ENCODE measurements at regions not wholly inside any gene's neighbourhood (a gene's known extent, or its start where the extent isn't known, plus 50 kb on each side); places are given as distances from the start of the nearest gene placed in this dataset.
A peak's percentile ranks its signal among the peaks of the same experiment; 100 is the strongest.

DNA sequence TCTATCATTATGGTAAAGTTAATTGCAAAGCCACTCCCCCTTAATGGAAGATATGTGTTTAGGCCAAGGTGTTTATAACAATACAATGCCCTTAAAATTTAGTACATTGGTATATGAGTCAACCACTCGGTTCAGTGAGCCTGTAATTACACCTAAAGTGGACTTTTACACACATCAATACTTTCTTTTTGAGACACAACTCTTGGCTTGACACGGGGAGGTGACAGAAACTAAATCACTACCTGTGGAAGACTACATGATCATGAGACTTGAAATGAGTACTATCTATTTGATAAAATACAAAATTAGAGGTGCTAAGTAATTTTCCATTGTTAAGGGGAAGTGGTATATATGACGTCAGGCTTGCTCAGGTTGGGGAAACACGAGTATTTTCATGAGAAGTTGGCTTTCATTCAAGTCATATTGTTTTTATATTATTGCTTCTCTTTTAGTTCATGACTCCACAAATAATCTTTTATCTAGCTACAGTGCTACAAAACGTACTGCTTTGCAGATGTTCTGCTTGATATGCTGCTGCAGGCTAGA is 918.3 kb downstream of the ARAP2 start:
- no peak for DNase-seq (ENCODE audit: low read depth)

DNA sequence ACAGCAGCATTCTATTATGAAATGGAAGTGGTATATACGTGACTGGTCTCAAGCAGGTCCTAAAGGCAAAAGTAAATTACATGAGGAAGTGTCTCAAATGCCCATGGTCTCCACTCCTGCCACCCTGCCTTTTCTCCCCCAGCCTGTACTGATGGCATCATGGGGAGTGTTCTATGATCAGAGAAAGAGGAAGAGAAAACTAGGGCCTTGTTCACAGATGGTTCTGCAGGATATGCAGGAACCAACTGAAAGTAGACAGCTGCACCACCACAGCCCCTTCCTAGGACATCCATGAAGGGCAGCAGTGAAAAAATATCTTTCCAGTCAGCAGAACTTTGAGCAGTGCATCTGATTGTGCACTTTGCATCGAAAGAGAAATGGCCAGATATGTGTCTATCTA is 901.5 kb downstream of the ARAP2 start:
- DNase-seq (ENCODE audit: low read depth) = no peak

DNA sequence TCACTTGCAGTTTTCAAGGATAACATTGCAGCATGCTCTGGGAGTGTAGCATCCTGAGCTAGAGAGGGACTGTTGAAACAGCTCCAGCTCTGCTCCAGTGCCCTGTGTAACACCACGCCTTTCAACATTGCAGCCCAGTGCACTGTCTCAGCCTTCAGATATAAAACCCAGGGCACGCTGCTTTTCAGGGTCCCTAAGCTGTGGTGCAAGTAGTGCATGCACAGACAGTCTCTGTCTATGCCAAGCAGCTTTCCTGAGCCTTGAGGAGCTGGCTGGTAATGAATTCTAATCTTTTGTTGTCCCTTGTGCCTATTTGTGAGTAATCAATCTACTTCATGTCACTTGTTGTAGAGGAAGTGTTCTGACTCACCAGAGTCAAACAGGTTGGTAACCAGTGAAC is 897.0 kb downstream of the ARAP2 start:
- DNase-seq (ENCODE audit: low read depth) = no peak

DNA sequence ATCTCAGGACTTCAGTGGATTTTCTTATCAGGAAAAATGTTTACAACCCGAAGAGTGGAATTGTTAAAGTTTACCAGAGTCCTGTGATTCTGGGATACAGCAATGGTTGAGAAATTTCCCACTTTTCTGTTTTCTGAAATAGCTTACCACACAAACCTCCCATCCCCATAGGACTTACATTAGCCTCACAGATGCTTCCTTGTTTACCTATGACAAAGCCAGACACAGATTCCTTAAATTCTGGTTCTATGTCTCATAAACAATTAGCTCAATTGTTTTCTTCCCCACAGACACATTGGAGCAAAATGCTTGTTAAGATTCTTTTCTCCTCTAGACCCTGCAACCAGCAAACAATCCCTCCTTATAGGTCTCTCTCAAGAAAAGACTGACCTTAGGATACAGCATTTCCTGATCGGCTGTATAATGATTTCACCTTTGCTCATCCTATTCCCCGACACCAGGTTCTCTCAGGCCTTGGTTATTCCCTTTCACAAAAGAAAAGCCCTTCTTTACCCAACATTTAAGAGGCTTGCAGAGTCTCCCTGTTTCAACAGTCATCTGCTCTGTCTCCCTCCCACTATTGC is 886.2 kb downstream of the ARAP2 start:
- DNase-seq (ENCODE audit: low read depth) = no peak

DNA sequence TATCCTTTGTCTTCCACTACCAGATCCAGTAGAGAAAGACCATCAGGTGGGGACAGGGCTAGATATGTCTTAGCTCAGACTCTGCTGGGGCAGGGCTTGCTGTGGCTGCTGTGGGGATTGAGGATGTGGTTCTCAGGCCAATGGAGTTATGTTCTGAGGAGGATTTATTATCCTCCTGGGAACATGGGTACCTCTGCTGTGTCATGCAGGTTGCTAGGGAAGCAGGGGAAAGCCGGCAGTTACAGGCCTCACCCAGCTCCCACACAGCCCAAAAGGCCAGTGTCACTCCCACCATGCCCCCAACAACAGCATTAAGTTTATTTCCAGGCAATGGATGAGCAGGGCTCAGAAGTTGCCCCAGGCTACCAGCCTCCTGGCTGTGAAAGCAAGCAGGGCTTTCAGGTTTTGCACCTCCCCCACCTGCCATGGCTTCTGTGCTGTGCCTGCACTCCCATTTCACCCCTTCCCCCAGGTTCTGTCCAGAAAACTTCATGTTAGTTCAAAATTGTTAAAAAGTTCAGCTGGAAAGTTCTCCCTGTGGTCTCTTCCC is 879.9 kb downstream of the ARAP2 start:
- DNase-seq (ENCODE audit: low read depth) = no peak

DNA sequence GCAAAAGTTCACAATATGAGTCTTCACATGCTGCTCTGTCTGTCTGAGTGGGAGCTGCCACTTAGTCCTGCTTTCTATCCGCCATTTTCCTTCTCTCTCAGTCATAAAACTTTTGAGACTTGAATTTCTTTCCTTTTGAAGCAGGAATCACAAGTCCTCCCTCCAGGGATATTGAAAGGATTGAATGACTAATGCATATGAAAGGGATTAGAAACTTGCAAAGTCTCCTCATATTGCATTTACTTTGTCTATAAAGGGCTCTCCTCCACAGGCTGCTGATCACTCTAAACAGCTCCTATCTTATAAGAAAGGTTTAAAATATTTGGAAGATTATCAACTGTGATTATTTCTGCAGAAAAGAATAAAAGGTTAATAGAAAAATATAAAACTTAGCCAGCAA is 879.1 kb downstream of the ARAP2 start:
- no peak for DNase-seq (ENCODE audit: low read depth)

DNA sequence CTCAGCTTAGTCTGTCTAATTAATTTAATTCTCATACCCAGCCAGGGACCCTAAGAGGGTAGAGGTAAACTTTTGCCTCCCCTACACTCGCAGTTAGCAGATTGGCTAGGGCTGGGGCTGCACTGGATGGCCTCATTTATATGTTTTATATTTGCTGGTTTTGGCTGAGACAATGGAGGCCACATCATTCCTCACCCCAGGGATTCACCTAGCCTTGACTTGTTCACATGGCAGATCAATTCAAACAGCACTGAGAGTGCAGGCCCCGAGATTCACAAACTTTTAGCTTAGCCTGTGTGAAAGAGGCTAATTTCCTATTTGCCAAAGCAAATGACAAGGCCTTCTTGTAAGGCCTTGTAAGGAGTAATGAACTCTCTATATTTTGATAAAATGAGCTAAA is 844.4 kb downstream of the ARAP2 start:
- DNase-seq (ENCODE audit: low read depth) = no peak

DNA sequence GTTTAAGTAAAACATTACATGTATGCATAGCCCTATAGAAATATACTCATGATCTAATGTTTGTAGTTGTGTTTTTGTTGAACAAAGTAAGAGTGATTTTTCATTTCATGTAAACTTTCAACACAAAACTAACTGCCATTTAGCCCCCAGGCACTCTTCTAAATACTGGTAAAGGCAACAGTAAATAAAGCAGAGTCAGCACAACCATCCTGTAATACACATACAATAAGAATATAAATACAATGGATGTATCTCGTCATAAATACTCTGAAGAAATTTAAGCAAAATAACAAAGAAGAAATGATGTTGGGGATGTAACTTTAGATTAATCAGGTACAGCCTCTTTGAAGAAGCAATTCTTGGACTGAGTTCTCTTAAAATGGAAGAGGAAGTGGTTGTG is 821.2 kb downstream of the ARAP2 start:
- DNase-seq (ENCODE audit: low read depth) = no peak

DNA sequence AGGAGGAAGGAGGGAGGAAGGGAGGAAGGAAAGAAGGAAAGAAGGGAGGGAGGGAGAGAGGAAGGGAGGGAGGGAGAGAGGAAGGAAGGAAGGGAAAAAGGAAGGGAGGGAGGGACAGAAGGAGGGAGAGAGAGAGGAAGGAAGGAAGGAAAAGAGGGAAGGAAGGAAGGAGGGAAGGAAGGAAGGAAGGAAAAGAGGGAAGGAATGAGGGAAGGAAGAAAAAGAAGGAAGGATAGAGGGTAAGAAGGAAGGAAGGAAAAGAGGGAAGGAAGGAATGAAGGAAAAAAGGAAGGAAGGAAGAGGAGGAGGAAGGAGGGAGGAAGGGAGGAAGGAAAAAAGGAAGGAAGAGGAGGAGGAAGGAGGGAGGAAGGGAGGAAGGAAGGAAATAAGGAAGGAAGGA is 796.8 kb downstream of the ARAP2 start:
- no peak for DNase-seq (ENCODE audit: low read depth)

DNA sequence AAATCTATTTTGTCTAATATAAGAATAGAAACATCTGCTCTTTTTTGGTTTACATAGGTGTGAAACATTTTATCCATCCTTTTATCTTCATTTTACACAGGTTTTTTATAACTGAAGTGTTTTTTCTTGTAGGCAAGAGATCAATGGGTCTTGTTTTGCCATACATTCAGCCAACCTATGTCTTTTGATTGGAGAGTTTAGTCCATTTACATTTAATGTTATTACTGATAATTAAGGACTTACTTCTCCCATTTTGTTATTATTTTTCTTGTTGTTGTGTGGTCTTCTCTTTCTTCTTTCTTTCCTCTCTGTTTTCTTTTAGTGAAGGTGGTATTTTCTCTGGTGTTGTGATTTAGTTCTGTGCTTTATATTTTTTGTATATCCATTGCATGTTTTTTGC is 785.3 kb downstream of the ARAP2 start:
- no peak for DNase-seq (ENCODE audit: low read depth)

DNA sequence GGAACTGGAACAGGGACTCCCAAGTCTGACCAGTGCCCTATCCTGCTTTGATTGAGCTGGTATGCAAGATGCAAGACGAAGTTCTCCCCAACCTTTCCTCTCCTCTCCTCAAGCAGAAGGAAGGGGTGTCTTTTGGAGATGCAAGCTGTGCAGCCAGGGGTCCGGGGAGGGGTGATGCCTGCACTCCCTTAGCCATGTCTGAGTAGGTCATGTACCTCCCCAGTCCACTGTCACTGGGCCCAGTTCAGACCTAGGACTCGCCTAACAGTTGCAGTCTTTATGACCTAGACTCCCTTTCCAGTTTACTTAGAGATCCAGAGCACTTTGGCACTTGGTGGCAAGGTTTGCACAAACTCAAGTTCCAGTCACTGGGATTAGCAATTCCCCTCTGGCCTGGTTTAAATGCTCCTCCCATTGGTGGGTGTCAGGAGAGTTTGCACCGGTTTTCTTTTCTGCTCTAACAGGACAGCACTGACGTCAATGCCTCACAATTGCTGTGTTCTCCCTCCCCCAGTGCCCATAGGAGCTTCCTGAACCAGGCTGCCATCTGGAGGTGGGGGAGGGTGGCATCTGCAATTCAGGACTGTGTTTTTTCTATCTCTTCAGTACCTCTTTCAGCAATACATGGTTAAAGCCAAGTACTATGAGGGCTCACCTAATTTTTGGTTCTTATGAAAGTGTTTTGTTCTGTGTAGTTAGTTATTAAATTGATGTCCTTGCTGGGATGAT is 782.2 kb downstream of the ARAP2 start:
- no peak for DNase-seq (ENCODE audit: low read depth)

DNA sequence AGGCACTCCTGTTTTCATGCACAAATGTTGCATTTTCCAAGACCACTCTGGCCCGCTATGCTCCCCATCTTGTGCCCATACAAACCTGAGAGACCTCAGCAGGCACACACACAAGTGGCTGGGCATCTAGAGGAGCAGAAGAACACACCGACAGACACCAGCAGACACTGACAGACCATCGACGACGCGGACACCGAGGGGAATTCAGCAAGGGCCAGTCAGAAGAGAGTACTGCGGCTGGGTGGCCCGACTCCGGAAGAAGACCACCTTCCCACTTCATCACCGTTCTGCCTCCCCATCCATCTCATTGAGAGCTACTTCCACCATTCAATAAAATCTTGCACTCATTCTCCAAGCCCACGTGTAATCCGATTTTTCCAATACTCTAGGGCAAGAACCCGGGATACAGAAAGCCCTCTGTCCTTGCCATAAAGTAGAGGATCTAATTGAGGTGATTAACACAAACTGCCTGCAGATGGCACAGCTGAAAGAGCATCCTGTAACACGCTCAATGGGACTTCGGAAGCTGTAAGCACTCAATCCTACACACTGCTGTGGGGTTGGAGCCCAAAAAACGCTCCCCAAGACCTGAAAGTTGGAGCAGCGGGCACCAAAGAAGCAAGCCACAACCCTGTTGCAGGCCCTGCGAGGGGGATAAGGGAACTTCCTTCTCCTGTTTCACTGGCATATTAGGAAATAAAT is 780.9 kb downstream of the ARAP2 start:
- no peak for DNase-seq (ENCODE audit: low read depth)

DNA sequence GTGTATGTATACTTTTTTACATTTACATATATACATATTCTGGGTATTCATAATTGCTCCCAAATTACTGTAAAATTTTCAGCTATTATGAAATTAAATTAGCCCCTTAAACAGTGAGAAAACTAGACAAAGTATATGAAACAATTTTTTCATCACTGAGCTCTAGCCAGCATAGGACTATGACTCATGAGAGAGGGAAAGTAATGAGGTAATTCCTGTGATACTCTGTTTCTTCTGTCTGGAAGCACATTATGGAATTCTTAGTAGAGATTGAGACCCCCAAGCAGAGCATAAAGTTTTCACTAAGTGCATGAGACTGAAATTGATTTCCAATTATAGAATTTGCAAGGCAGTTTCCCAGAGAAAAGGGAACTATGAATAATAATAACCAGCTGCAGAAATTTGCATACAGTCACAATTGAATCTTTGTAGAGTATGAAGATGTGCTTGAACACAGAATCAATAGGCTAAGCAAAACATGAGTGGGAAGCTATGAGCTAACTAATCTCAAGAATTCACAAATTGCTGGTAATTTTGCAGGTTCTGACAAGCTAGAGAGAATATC is 779.3 kb downstream of the ARAP2 start:
- no peak for DNase-seq (ENCODE audit: low read depth)

DNA sequence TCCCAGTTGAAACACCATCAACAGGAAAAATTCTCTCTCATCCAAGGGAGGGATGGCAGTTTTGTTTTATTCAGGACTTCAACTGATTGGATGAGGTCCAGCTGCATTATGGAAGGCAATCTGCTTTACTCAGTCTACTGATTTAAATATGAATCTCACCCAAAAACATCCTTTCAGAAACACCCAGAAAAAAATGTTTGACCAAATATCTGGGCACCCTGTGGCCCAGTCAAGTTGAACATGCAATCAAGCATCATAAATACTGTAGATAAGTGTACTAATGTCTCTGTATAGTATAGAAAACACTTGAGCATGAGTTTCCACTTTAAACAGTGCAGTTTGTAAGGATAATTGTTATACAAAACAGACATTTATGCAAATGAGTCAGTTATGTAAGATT is 753.2 kb downstream of the ARAP2 start:
- DNase-seq (ENCODE audit: low read depth) = no peak

DNA sequence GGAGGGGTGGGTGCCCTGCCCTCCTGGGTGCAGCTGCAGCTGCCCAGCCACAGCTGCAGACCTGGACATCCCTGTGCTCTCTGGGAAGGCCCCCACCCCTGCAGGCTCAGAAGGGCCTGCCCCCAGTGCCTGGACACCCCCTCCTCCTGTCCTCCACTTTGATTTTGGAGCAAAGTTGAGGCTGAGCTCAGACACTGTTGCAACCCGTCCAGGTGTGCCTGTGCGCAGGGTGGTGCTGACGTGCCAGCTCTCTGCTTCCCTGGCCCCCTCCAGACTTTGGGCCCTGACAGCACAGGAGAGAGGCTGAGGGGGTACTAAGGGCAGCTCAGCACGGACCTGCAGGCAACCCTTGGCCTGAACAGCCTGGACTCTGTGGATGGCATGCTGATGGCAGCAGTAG is 750.3 kb downstream of the ARAP2 start:
- no peak for DNase-seq (ENCODE audit: low read depth)

DNA sequence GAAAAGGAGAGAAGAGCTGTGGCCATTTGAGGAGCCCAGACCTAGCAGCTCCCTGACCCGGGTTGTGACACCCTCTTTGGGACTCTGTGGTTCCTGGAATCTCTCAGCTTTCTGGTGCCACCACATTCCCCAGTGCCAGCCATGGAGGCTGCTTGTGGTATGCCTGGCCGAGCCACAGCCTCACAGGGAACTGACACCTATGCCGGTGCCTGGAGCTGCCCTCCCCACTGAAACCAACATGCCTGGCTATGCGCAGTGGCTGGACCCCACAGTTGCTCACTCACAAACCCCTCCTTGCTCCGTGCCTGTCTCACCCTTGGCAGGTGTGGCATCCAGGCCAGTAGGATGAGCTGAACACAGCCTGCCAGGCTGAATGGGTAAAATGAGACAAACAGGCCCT is 749.4 kb downstream of the ARAP2 start:
- DNase-seq (ENCODE audit: low read depth) = no peak

DNA sequence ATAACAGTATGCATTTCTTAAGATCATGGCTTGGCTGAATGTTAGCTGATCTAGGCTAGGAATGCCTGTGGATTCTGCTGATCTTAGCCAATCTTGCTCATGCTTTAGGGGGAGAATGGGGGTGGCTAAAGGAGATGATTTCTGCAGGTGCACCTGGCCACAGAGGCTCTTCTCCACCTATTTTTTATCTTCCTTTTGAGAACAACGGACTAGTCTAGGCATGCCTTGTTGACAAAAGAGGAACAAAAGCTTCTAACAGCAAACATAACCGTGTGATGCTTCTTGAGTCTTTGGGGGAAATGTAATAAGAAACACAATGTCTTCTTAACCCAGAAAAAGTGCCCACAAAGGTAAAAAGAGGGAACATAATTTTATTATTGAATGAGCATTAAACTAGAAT is 743.5 kb downstream of the ARAP2 start:
- DNase-seq (ENCODE audit: low read depth) = no peak

DNA sequence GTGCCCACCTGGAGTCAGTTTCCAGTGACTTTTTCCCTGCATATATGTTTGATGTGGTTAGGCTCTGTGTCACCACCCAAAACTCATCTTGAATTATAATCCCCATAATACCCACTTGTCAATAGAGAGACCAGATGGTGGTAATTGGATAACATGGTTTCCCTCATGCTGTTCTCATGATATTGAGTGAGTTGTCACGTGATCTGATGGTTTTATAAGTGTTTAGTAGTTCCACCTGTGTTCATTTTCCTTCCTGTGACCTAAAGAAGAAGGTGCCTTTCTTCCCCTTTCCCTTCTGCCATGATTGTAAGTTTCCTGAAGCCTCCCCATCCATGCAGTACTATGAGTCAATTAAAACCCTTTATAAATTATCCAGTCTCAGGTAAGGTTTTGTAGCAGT is 740.9 kb downstream of the ARAP2 start:
- DNase-seq (ENCODE audit: low read depth) = no peak

DNA sequence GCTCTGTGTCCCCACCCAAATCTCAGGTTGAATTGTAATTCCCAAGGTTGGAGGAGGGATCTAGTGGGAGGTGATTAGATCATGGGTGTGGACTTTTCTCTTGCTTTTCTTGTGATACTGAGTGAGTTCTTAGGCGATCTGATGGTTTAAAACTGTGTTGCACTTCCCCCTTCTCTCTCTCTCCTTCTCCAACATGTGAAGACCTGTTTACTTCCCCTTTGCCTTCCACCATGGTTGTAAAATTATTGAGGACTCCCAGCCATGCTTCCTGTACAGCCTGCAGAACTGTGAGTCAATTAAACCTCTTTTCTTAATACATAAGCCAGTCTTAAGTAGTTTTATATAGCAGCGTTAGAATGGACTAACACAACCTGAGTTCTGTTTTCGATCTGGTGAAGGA is 738.2 kb downstream of the ARAP2 start:
- DNase-seq (ENCODE audit: low read depth) = no peak

DNA sequence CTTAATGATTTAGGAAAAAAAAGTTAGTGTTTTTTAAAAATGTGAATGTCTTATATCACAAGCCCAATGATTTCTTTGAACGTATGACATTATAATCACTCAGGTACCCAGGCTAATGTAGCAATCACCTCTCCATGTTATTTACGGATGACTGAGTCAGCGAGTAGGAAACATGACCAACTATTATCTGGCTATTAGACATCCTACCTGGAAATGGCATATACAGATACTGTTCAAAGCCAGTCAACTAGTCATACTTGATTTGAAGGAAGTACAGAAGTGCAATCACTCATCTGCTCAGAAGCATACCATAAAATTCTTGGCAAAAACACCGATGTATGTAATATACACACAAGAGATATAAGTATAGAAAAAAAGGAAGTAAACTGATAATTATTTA is 732.5 kb downstream of the ARAP2 start:
- no peak for DNase-seq (ENCODE audit: low read depth)

DNA sequence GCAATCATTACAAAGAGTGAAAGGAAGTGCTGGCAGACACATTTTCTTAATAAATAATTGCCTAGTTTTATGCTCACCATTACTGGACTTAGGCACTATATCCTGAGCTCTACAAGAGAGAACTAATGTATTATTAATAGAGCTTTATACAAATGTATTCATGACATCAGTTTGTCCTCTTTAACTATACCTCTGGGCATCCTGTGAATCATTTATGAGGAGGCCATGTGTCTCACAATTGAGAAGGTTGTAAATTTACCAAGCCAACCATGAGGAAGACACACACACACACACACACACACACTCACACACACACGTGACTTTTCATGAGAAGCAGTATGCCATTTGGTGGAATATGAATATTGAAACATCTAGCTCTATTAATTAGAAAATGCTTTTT is 728.2 kb downstream of the ARAP2 start:
- DNase-seq (ENCODE audit: low read depth) = peak; percentile 67

DNA sequence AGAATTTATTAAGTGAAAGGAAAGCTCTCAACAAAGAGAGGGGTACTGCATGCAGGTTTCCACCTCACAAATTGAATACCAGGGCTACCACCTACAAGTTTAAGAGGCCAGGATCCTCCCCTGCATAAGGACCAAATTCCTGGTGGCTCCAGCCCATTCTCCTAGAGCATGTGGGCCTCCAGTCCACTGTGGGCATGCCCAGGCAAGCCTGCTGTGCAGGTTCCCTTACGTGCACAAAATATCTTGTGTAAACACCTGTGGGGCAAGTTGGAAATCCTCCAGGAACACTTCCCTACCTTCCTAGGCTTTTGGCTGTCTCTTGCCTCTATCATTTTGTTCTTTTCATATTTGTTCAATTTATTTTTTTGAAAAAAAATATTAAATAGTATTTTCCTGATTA is 724.3 kb downstream of the ARAP2 start:
- no peak for DNase-seq (ENCODE audit: low read depth)

DNA sequence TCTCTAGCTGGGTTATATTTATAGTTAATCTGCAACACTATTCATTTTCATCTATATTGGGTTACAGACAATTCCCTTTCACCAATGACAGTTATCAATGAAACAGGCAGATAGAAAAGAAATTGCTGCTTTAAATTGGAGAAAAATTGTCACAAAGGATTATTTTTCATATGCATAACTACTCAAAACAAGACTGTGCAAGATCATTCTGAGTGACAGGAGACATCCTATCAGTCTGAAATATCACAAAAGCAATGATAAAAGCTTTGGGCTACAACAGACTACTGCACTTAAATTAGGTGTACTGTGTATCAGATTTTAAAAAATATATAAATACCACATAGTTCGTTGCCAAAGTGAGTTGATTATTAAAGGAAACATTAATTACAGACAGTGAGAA is 722.6 kb downstream of the ARAP2 start:
- no peak for DNase-seq (ENCODE audit: low read depth)

All from renal cortical epithelial cell (primary cell).